GM12878 (cell line): ENCODE measurements at regions not wholly inside any gene's neighbourhood (a gene's known extent, or its start where the extent isn't known, plus 50 kb on each side); places are given as distances from the start of the nearest gene placed in this dataset.

Experiments
- ATAC-seq: fragments of 200-7000 bp; cut with Tn5 transposase; 3 replicates; pipeline ENCODE4 v1.9.1; 2020; ENCODE audit warnings: mild to moderate bottlenecking, moderate library complexity
- BruUV-seq: library from RNA; stranded (reverse); fragments of 400-500 nt; replicated peaks from 2 replicates; lab custom pipeline; 2021; lab: Mats Ljungman, UMichigan
- CTCF ChIA-PET: fragments of 300-600 bp; sonication (Branson Sonifier 250); formaldehyde crosslinking; extraction: SDS; loops from one replicate; lab custom pipeline; 2021; ENCODE audit warnings: inconsistent platforms; lab: Yijun Ruan, JAX
- POLR2A ChIA-PET: fragments of 350-600 bp; formaldehyde crosslinking; extraction: SDS; loops from one replicate; lab custom pipeline; 2021; ENCODE audit warnings: inconsistent platforms; lab: Charles Lee
- RAD21 ChIA-PET: fragments of 300-600 bp; sonication (Branson Sonifier 250); formaldehyde crosslinking; loops from one replicate; lab custom pipeline; 2023; ENCODE audit warnings: antibody characterized with exemption; ENCODE audit not compliant: unreplicated experiment; lab: Charles Lee
- SMC1A ChIA-PET: fragments of 300-600 bp; sonication (Branson Sonifier 250); formaldehyde crosslinking; loops from one replicate; lab custom pipeline; 2023; ENCODE audit not compliant: unreplicated experiment, uncharacterized antibody; lab: Charles Lee
- DNase-seq: peaks from one replicate; pipeline ENCODE4 v3.0.0-alpha.2; 2011; ENCODE audit warnings: low read depth, low spot score
- FAIRE-seq: peaks from 3 replicates; lab custom pipeline; 2011; peaks lifted over from hg19 to GRCh38; lab: Jason Lieb, UNC
- H2AFZ ChIP-seq: 2 replicates; pipeline ENCODE4 v1.6.0; 2011; ENCODE audit warnings: low read depth, low read length, control low read depth; ENCODE audit not compliant: control insufficient read depth
- H3K27ac ChIP-seq: 2 replicates; pipeline ENCODE4 v1.5.1; 2011; ENCODE audit warnings: control low read depth; ENCODE audit not compliant: control insufficient read depth, insufficient read depth
- H3K27me3 ChIP-seq, 2 experiments: replicated peaks in 1 of 2; 2 replicates each; pipeline versions ENCODE4 v1.6.0 to v1.6.1; 2011; ENCODE audit warnings: low read length in 1 of 2; ENCODE audit not compliant: control insufficient read depth in 2 of 2, insufficient read depth in 2 of 2
- H3K36me3 ChIP-seq, 2 experiments: 2 replicates each; pipeline ENCODE4 v1.5.1; 2011; ENCODE audit warnings: low read length in 1 of 2; ENCODE audit not compliant: control insufficient read depth in 2 of 2, insufficient read depth in 2 of 2
- H3K4me1 ChIP-seq: 2 replicates; pipeline ENCODE4 v1.6.1; 2011; ENCODE audit warnings: mild to moderate bottlenecking, low read length, moderate library complexity, mixed read lengths; ENCODE audit not compliant: control insufficient read depth, insufficient read depth
- H3K4me2 ChIP-seq: 2 replicates; pipeline ENCODE4 v1.6.0; 2011; ENCODE audit warnings: control low read depth; ENCODE audit not compliant: control insufficient read depth, insufficient read depth
- H3K4me3 ChIP-seq: fragments of 200-600 bp; sonication (generic); 2 replicates; pipeline ENCODE4 v1.5.1; 2016
- H3K79me2 ChIP-seq: 2 replicates; pipeline ENCODE4 v1.6.0; 2011; ENCODE audit warnings: low read length; ENCODE audit not compliant: control insufficient read depth, insufficient read depth
- H3K9ac ChIP-seq: 2 replicates; pipeline ENCODE4 v1.8.0; 2011; ENCODE audit warnings: low read length, control low read depth, mixed read lengths; ENCODE audit not compliant: control insufficient read depth, insufficient read depth
- H3K9me3 ChIP-seq: replicated peaks from 3 replicates; pipeline ENCODE4 v1.5.1; 2011; ENCODE audit warnings: mild to moderate bottlenecking, low read length; ENCODE audit not compliant: control insufficient read depth, insufficient read depth
- H4K20me1 ChIP-seq: 2 replicates; pipeline ENCODE4 v1.6.0; 2011; ENCODE audit not compliant: control insufficient read depth, insufficient read depth
- ATF3 ChIP-seq: IDR thresholded peaks from 2 replicates; pipeline ENCODE4 v1.6.1; 2011; ENCODE audit warnings: low read depth, mild to moderate bottlenecking, low read length, moderate library complexity, borderline replicate concordance; ENCODE audit errors: extremely low read depth
- BMI1 ChIP-seq: fragments of 450-650 bp; IDR thresholded peaks from 2 replicates; pipeline ENCODE4 v1.6.1; 2016; ENCODE audit warnings: mild to moderate bottlenecking, moderate library complexity, borderline replicate concordance
- CHD1 ChIP-seq: IDR thresholded peaks from 2 replicates; pipeline ENCODE4 v1.6.1; 2012; ENCODE audit warnings: low read depth, low read length, improper control_type of control experiment
- GABPA ChIP-seq: IDR thresholded peaks from 2 replicates; pipeline ENCODE4 v1.6.1; 2014; ENCODE audit warnings: antibody characterized with exemption, low read depth, mild to moderate bottlenecking, inconsistent platforms
- KDM1A ChIP-seq: fragments of 200-600 bp; sonication (generic); IDR thresholded peaks from 2 replicates; pipeline ENCODE4 v1.6.1; 2016; ENCODE audit warnings: borderline replicate concordance
- MEF2B ChIP-seq: fragments of 450-650 bp; IDR thresholded peaks from 2 replicates; pipeline ENCODE4 v1.6.1; 2018; ENCODE audit warnings: mild to moderate bottlenecking, moderate library complexity; ENCODE audit not compliant: partially characterized antibody, poor library complexity, severe bottlenecking
- MTA2 ChIP-seq: fragments of 450-650 bp; IDR thresholded peaks from 2 replicates; pipeline ENCODE4 v1.6.1; 2016; ENCODE audit warnings: low read depth, mild to moderate bottlenecking, moderate library complexity
- MYB ChIP-seq: fragments of 150-350 bp; IDR thresholded peaks from 2 replicates; pipeline ENCODE4 v1.6.1; 2014; ENCODE audit warnings: mild to moderate bottlenecking, low read depth, low read length, borderline replicate concordance
- NR2C1 ChIP-seq: fragments of 450-650 bp; IDR thresholded peaks from 2 replicates; pipeline ENCODE4 v1.6.1; 2017; ENCODE audit warnings: antibody characterized with exemption, mild to moderate bottlenecking, moderate library complexity
- NR2C2 ChIP-seq: IDR thresholded peaks from 2 replicates; pipeline ENCODE4 v1.6.1; 2011; ENCODE audit warnings: borderline replicate concordance, low read depth; ENCODE audit not compliant: control insufficient read depth, insufficient read length
- PAX5 ChIP-seq: IDR thresholded peaks from 2 replicates; pipeline ENCODE4 v1.6.1; 2011; ENCODE audit warnings: low read depth, low read length, borderline replicate concordance
- POLR2A ChIP-seq: IDR thresholded peaks from 2 replicates; pipeline ENCODE4 v1.6.1; 2011; ENCODE audit warnings: low read depth, mild to moderate bottlenecking, low read length
- PRDM15 ChIP-seq: fragments of 450-650 bp; formaldehyde crosslinking; IDR thresholded peaks from 2 replicates; pipeline ENCODE4 v1.4.0; 2020; ENCODE audit warnings: mild to moderate bottlenecking, moderate library complexity
- REST ChIP-seq: IDR thresholded peaks from 2 replicates; pipeline ENCODE4 v1.6.1; 2012; ENCODE audit warnings: mild to moderate bottlenecking, low read depth, low read length
- STAT1 ChIP-seq: fragments of 450-650 bp; conservative IDR thresholded peaks from 2 replicates; pipeline ENCODE4 v1.6.1; 2014; ENCODE audit warnings: antibody characterized with exemption, mild to moderate bottlenecking
- SUPT20H ChIP-seq: IDR thresholded peaks from 2 replicates; pipeline ENCODE4 v1.6.1; 2011; ENCODE audit warnings: low read depth, mild to moderate bottlenecking, low read length, moderate library complexity, borderline replicate concordance; ENCODE audit not compliant: control insufficient read depth
- TARDBP ChIP-seq: IDR thresholded peaks from 2 replicates; pipeline ENCODE4 v1.6.1; 2016; ENCODE audit warnings: borderline replicate concordance
- ZNF24 ChIP-seq: fragments of 450-650 bp; IDR thresholded peaks from 2 replicates; pipeline ENCODE4 v1.6.1; 2017; ENCODE audit warnings: antibody characterized with exemption, mild to moderate bottlenecking
- WGBS: methylation state at CpG from one replicate; pipeline ENCODE4 v1.1.6; 2016; ENCODE audit warnings: low lambda C conversion rate; ENCODE audit not compliant: insufficient replicate concordance, insufficient coverage; ENCODE audit errors: missing lambda C conversion rate; 5-methylcytosine and 5-hydroxymethylcytosine counted together
- in situ Hi-C: fragments of 300-500 bp; cut with MboI; formaldehyde crosslinking; loops from 9 replicates; pipeline ENCODE4 v1.14.3; 2018; ENCODE audit warnings: mixed read lengths
- intact Hi-C: fragments of 100-400 bp; cut with micrococcal nuclease; formaldehyde crosslinking; loops from one replicate; pipeline ENCODE4 v1.14.2; 2022; ENCODE audit not compliant: unreplicated experiment

GRCh38 chr2:15764683-15765011 lies 173.0 kb downstream of the DDX1 start (continued):
- TF ChIP-seq ATF3 (no peak), PAX5 (no peak), GABPA (no peak)

- SMC1A ChIA-PET: no interaction called here
- no peak overlapping the region for H3K4me3 ChIP-seq
- H2AFZ ChIP-seq: no peak overlapping the region
- ATAC-seq: no peak
- no TSS peak for BruUV-seq
- FAIRE-seq: no peak
- H3K9me3 ChIP-seq: no peaks in the 10 kb centered on the region
- no peaks in the 10 kb centered on the region for H4K20me1 ChIP-seq
- RAD21 ChIA-PET: no interaction called here
- H3K27me3 ChIP-seq: peaks cover 1 to 4% of the 10 kb centered on the region in 2 experiments; a peak in 1 of 4 replicates
- no peak overlapping the region for H3K27ac ChIP-seq
- in situ Hi-C loops: no loop called here
- no peaks in the 10 kb centered on the region for H3K4me1 ChIP-seq
- WGBS: 11% methylated on average over 5 of the region's 5 CpGs
- intact Hi-C loops: no loop called here
- H3K36me3 ChIP-seq: no peaks in the 10 kb centered on the region
- H3K4me2 ChIP-seq: no peak overlapping the region
- POLR2A ChIA-PET: no interaction called here
- CTCF ChIA-PET: no interaction called here
- no peak for DNase-seq
- no peaks in the 10 kb centered on the region for H3K79me2 ChIP-seq
- H3K9ac ChIP-seq: no peak overlapping the region
- no peak for TF ChIP-seq TARDBP
- TF ChIP-seq CHD1: no peak
- no peak for TF ChIP-seq REST
- no peak for TF ChIP-seq MYB
- no peak for TF ChIP-seq MTA2
- no peak for TF ChIP-seq BMI1
- no peak for TF ChIP-seq MEF2B
- no peak for TF ChIP-seq POLR2A
- no peak for TF ChIP-seq PRDM15 (CRISPR knock-in tag)
- TF ChIP-seq KDM1A: no peak
- TF ChIP-seq NR2C2: no peak
- TF ChIP-seq STAT1: no peak
- TF ChIP-seq ZNF24: no peak
- no peak for TF ChIP-seq SUPT20H
- no peak for TF ChIP-seq NR2C1
Measured at GRCh38 chr2:15765211-15765610, 173.5 kb downstream of the DDX1 start.
